ENCODE measurements at regions not wholly inside any gene's neighbourhood (a gene's known extent, or its start where the extent isn't known, plus 50 kb on each side); places are given as distances from the start of the nearest gene placed in this dataset.
A peak's percentile ranks its signal among the peaks of the same experiment; 100 is the strongest.

DNA sequence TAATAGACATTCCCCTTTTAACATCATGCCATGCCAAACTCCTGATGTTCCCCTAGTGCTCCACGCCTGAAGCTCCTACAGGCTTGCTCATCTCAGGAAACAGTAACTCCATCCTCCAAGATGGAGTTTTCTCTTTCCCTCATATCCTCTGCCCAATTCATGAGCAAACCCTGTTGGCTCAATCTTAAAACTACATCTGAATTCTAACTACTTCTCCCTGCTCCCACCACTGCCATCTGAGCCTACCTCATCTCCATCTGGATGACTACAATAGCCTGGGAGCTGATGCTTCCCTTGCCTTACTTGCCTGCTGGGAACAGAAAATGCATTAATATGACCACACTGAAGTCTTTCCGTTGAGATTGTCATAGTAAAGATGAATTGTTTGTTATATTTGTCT lies 271.7 kb upstream of the MKLN1 start:
- TF ChIP-seq, protein P1, sequence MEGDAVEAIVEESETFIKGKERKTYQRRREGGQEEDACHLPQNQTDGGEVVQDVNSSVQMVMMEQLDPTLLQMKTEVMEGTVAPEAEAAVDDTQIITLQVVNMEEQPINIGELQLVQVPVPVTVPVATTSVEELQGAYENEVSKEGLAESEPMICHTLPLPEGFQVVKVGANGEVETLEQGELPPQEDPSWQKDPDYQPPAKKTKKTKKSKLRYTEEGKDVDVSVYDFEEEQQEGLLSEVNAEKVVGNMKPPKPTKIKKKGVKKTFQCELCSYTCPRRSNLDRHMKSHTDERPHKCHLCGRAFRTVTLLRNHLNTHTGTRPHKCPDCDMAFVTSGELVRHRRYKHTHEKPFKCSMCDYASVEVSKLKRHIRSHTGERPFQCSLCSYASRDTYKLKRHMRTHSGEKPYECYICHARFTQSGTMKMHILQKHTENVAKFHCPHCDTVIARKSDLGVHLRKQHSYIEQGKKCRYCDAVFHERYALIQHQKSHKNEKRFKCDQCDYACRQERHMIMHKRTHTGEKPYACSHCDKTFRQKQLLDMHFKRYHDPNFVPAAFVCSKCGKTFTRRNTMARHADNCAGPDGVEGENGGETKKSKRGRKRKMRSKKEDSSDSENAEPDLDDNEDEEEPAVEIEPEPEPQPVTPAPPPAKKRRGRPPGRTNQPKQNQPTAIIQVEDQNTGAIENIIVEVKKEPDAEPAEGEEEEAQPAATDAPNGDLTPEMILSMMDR (IDR thresholded peaks at IDR 0.05), result peak; percentile 2
- Mint-ChIP-seq H3K4me3 (no peak overlapping the region), H3K4me1 (peaks cover 33% of the 10 kb centered on the region), H3K9me3 (peaks cover 6 to 9% (median 7%) of the 10 kb centered on the region in 7 donors), H3K27me3 (ENCODE audit: low read depth in 3 of 3) (peaks cover 0 to 3% (median 0%) of the 10 kb centered on the region in 3 donors), H3K27ac (peak overlapping the region in 2 of 7 donors; percentile 26 to 48), H3K36me3 (peaks cover 8 to 27% of the 10 kb centered on the region in 2 donors)
- Histone ChIP-seq H3K27me3 (ENCODE audit: control insufficient read depth in 2 of 2, insufficient read depth in 2 of 2, low read length in 2 of 2) (no peaks in the 10 kb centered on the region), H4K20me1 (ENCODE audit: insufficient read depth, low read length) (peaks cover 96% of the 10 kb centered on the region), H3K36me3 (replicated peaks in 1 of 2; ENCODE audit: control insufficient read depth in 1 of 2, insufficient read depth in 2 of 2, low read length in 2 of 2) (no peaks in the 10 kb centered on the region), H3K9ac (ENCODE audit: insufficient read depth, low read length, poor library complexity, severe bottlenecking) (no peak overlapping the region), H3K9me3 (replicated peaks in 1 of 2; ENCODE audit: control insufficient read depth in 1 of 2, insufficient read depth in 1 of 2, low read length in 2 of 2) (no peaks in the 10 kb centered on the region), H3K27ac (ENCODE audit: low read depth in 1 of 2, low read length in 2 of 2) (no peak overlapping the region), H3K4me1 (ENCODE audit: control insufficient read depth in 1 of 2, insufficient read depth in 2 of 2, low read length in 2 of 2) (peaks cover 12% of the 10 kb centered on the region in 2 donors), H3K4me3 (replicated peaks in 1 of 3; ENCODE audit: low read depth in 2 of 3, low read length in 3 of 3) (no peak overlapping the region), H3K4me2 (replicated peaks; ENCODE audit: extremely low read depth, low read length, poor library complexity, severe bottlenecking) (no peak overlapping the region), H2AFZ (ENCODE audit: insufficient read depth, low read depth, low read length, poor library complexity, severe bottlenecking) (no peak overlapping the region), H3K79me2 (ENCODE audit: insufficient read depth, low read length) (no peaks in the 10 kb centered on the region)
- WGBS (ENCODE audit: insufficient coverage), result 100% methylated on average over 1 of the region's 2 CpGs
- intact Hi-C loops (cut with micrococcal nuclease), result no loop called here
- no peak for DNase-seq

DNA sequence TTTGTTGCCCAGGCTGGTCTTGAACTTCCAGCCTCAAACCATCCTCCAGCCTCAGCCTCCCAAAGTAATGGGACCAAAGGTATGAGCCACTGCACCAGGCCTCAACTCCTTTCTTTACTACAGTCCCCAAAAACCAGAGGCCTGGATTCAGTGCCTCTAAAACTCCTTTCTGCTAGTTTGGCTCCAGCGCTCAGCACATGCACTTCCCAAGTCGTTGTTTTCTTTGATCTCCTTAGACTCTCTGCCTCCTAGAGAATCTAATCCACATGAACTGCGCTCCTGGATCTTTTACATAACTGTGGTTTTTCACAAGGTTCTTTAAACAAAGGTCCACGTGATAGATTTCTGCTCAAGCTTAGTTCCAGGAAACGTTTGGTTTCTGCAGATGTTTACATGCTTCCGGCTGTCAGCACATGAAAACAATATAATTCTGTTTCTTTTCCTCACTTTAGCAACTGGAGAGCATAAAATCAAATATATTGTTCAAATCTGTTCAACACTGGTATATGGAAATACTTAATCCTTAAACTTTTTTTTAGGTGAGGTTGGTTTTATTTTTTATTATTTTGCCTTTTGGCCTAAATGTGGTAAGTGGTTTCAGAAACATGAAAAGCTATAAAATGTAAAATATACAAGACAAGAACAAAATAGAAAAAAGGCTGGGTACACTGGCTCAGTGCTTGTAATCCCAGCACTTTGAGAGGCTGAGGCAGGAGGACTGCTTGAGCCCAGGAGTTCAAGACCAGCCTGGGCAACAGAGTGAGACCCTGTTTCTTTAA lies 270.5 kb upstream of the MKLN1 start:
- DNase-seq, result peak in 1 of 3 donors; percentile 14
- intact Hi-C loops (cut with micrococcal nuclease), result no loop called here
- Histone ChIP-seq H3K36me3 (replicated peaks in 1 of 2; ENCODE audit: control insufficient read depth in 1 of 2, insufficient read depth in 2 of 2, low read length in 2 of 2) (no peaks in the 10 kb centered on the region), H3K27me3 (ENCODE audit: control insufficient read depth in 2 of 2, insufficient read depth in 2 of 2, low read length in 2 of 2) (no peaks in the 10 kb centered on the region), H3K4me2 (replicated peaks; ENCODE audit: extremely low read depth, low read length, poor library complexity, severe bottlenecking) (peak overlapping the region; percentile 25), H3K27ac (ENCODE audit: low read depth in 1 of 2, low read length in 2 of 2) (peak overlapping the region in 1 of 2 donors; percentile 39), H3K9me3 (replicated peaks in 1 of 2; ENCODE audit: control insufficient read depth in 1 of 2, insufficient read depth in 1 of 2, low read length in 2 of 2) (no peaks in the 10 kb centered on the region), H4K20me1 (ENCODE audit: insufficient read depth, low read length) (peaks cover 96% of the 10 kb centered on the region), H3K4me1 (ENCODE audit: control insufficient read depth in 1 of 2, insufficient read depth in 2 of 2, low read length in 2 of 2) (peaks cover 12% of the 10 kb centered on the region in 2 donors), H3K4me3 (replicated peaks in 1 of 3; ENCODE audit: low read depth in 2 of 3, low read length in 3 of 3) (no peak overlapping the region), H3K9ac (ENCODE audit: insufficient read depth, low read length, poor library complexity, severe bottlenecking) (no peak overlapping the region), H2AFZ (ENCODE audit: insufficient read depth, low read depth, low read length, poor library complexity, severe bottlenecking) (no peak overlapping the region), H3K79me2 (ENCODE audit: insufficient read depth, low read length) (no peaks in the 10 kb centered on the region)
- Mint-ChIP-seq H3K4me1 (peaks cover 33% of the 10 kb centered on the region), H3K27ac (peak overlapping the region; percentile 58 to 80 (median 73)), H3K36me3 (peaks cover 14 to 31% of the 10 kb centered on the region in 2 donors), H3K9me3 (peaks cover 6 to 9% (median 7%) of the 10 kb centered on the region in 7 donors), H3K4me3 (peak overlapping the region in 1 of 2 donors; percentile 51), H3K27me3 (ENCODE audit: low read depth in 3 of 3) (peaks cover 0 to 3% (median 0%) of the 10 kb centered on the region in 3 donors)
- TF ChIP-seq, protein P1 (IDR thresholded peaks at IDR 0.05), result no peak
- WGBS (ENCODE audit: insufficient coverage), result 0% methylated on average over 3 of the region's 6 CpGs

Data from CD14-positive monocyte (primary cell).